ENCODE measurements at regions not wholly inside any gene's neighbourhood (a gene's known extent, or its start where the extent isn't known, plus 50 kb on each side); places are given as distances from the start of the nearest gene placed in this dataset.

DNA sequence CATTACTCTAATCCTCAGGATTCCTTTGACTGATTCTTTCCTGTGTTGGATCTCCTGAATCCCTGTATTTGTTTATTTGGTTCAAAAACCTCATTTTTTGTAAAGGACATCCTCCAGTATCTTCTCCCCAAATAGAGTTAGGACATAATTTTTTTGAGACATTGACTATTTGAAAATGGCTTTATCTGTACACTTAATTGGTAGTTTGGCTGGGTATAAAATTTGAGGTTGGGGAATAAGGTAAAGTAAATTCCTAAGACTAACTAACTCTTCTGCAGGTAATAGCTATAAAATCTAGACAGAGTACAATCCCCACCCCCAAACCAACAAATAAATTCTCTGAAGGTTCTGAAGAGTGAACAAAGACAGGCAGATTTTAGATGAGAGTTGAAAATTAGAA, 114.4 kb downstream of the CTTN start:
- TF ChIP-seq, protein P1, sequence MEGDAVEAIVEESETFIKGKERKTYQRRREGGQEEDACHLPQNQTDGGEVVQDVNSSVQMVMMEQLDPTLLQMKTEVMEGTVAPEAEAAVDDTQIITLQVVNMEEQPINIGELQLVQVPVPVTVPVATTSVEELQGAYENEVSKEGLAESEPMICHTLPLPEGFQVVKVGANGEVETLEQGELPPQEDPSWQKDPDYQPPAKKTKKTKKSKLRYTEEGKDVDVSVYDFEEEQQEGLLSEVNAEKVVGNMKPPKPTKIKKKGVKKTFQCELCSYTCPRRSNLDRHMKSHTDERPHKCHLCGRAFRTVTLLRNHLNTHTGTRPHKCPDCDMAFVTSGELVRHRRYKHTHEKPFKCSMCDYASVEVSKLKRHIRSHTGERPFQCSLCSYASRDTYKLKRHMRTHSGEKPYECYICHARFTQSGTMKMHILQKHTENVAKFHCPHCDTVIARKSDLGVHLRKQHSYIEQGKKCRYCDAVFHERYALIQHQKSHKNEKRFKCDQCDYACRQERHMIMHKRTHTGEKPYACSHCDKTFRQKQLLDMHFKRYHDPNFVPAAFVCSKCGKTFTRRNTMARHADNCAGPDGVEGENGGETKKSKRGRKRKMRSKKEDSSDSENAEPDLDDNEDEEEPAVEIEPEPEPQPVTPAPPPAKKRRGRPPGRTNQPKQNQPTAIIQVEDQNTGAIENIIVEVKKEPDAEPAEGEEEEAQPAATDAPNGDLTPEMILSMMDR (IDR thresholded peaks at IDR 0.05; ENCODE audit: low read depth, low read length), result no peak

DNA sequence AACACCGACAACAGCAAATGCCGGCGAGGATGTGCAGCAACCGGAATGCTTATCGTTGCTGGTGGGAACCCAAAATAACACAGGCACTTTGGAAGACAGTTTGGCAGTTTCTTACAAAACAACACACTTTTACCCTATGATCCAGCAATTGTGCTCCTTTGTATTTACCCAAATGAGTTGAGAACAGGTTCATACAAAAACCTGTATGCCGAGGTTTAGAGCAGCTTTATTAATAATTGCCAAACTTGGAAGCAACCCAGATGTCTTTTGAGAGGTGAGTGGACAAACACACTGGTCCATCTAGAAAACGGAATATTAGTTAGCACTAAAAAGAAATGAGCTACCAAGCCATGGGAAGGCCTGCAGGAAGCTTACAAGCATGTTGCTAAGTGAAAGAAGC, 118.9 kb downstream of the CTTN start:
- TF ChIP-seq, protein P1 (IDR thresholded peaks at IDR 0.05; ENCODE audit: low read depth, low read length), result no peak
- Histone ChIP-seq H3K36me3 (no peaks in the 10 kb centered on the region), H3K27me3 (no peaks in the 10 kb centered on the region)

More for the DNA sequence above, 114.4 kb downstream of the CTTN start:
- Histone ChIP-seq H3K9me3 (no peaks in the 10 kb centered on the region; the same call in 1 of the 2 replicates), H3K4me1 (no peaks in the 10 kb centered on the region), H3K36me3 (no peaks in the 10 kb centered on the region), H3K4me3 (ENCODE audit: low read depth, low read length) (no peak overlapping the region), H3K27me3 (no peaks in the 10 kb centered on the region)
- DNase-seq, result no peak

DNA sequence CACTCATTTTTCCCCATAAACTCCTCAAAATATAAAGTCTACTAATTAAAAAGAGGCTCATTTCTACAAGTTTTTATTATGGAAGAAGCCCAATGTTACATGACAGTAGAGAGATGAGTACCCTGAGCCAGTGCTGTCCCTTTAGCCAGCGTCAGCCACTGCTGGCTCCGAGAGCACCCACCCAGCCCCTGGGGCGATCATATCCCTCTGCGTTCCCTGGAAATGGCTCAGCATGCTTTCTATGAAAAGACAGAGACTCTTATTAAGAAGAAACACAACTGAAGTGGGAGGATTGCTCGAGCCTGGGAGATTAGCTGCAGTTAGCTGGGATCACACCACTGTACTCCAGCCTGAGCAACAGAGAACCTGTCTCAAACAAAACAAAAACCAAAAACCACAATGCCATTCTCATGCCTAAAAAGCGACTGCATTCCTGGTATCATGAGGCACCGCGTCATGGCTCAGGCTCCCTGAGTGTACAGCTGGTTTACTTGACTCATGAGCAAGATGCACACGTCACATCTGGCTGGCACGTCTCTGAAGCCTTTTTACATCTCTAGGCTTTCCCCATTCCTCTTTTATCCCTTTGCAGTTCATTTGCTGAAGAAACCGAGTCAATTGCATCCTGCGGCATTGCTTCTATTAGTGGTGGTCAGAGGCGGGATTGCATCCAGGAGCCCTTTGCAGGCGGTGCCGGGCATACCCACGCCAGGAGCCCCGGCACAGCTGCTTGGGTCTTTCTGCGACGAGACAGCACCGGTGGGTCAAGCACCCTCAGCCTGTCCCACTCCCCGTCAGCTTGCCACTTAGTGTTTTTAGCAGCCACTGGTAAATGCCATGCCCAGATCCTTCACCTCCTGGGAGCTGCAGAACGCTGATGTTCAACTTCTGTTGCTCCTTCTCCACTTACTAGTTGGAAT, 119.9 kb downstream of the CTTN start:
- Histone ChIP-seq H3K27me3 (no peaks in the 10 kb centered on the region), H3K4me1 (peaks cover 4% of the 10 kb centered on the region; the same call in 1 of the 2 replicates), H3K4me3 (ENCODE audit: low read depth, low read length) (no peak overlapping the region), H3K9me3 (no peaks in the 10 kb centered on the region; the same call in 1 of the 2 replicates), H3K36me3 (no peaks in the 10 kb centered on the region)
- DNase-seq, result peak; percentile 19
- TF ChIP-seq, protein P1 (IDR thresholded peaks at IDR 0.05; ENCODE audit: low read depth, low read length), result no peak

More for the DNA sequence above, 118.9 kb downstream of the CTTN start:
- no peaks in the 10 kb centered on the region; the same call in 1 of the 2 replicates for H3K9me3 ChIP-seq
- H3K4me3 ChIP-seq (ENCODE audit: low read depth, low read length), result no peak overlapping the region
- no peak for DNase-seq
- peaks cover 4% of the 10 kb centered on the region; the same call in 1 of the 2 replicates for H3K4me1 ChIP-seq

DNA sequence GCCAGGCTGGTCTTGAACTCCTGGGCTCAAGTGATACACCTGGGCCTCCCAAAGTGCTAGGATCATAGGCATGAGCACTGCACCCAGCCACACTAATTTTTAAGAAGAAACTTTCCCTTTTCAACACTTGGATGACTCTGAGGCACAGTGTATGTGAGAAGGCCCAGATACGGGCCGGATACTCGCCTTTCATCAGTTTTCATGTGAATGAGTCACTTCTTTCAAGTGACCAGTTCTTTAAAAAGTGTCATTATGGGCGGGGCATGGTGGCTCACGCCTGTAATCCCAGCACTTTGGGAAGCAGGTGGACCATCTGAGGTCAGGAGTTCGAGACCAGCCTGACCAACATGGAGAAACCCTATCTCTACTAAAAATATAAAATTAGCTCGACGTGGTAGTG, 120.8 kb downstream of the CTTN start:
- no peak overlapping the region for H3K4me3 ChIP-seq (ENCODE audit: low read depth, low read length)
- H3K36me3 ChIP-seq, result no peaks in the 10 kb centered on the region
- TF ChIP-seq, protein P1 (IDR thresholded peaks at IDR 0.05; ENCODE audit: low read depth, low read length), result no peak
- no peaks in the 10 kb centered on the region for H3K27me3 ChIP-seq
- no peaks in the 10 kb centered on the region; the same call in 1 of the 2 replicates for H3K9me3 ChIP-seq
- peak; percentile 0 for DNase-seq
- peaks cover 4% of the 10 kb centered on the region; the same call in 1 of the 2 replicates for H3K4me1 ChIP-seq

DNA sequence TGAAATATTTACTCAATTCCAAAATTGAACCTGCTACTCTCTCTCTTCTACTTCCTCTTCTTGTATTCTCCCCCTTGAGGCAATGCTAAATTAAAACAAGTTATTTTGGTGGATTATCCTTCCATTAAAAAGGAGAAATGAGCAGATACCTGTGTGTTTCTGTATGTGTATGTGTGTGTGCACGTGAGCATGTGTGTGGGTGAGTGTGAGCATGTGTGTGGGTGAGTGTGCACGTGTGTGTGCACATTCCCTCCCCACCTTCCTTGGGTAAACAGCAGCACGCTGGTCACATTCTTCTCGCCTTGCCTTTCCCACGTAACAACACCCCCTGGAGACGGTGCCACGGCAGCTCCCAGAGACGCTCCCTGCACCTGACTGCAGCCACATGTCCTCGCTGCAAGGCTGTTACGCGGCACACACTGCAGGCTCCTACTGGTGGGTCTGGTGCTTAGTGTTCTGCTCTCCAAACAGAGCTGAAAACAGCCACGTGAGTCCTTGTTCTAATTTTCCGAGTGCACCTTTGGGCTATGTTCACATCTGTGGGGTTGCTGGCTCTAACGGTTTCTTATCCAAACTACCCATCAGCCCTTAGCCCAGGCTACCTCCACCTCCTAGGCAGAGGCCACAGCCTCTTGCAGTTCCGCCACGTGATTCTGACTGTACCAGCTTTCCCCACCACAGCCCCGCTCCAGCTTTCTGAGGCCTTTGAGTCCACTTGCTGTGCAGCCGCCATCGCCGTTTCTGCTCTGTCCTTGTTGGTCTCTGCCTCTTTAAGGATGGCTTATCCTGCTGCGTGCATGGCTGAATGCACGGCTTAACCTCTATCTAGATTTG, 123.4 kb downstream of the CTTN start:
- no peaks in the 10 kb centered on the region for H3K27me3 ChIP-seq
- H3K36me3 ChIP-seq, result no peaks in the 10 kb centered on the region
- TF ChIP-seq, protein P1 (IDR thresholded peaks at IDR 0.05; ENCODE audit: low read depth, low read length), result no peak
- H3K4me3 ChIP-seq (ENCODE audit: low read depth, low read length), result no peak overlapping the region
- H3K9me3 ChIP-seq, result no peaks in the 10 kb centered on the region
- DNase-seq, result peak; percentile 26
- peaks cover 25% of the 10 kb centered on the region for H3K4me1 ChIP-seq

Data from BE2C (cell line).